Thyroid gland (tissue), 4 donors: ENCODE measurements at regions not wholly inside any gene's neighbourhood (a gene's known extent, or its start where the extent isn't known, plus 50 kb on each side); places are given as distances from the start of the nearest gene placed in this dataset.

Source experiments
- POLR2A ChIP-seq, 2 donors: fragments of 450-650 bp; IDR thresholded peaks; one replicate each; pipeline ENCODE4 v1.6.1; 2017; ENCODE audit warnings: antibody characterized with exemption in 2 of 2, mild to moderate bottlenecking in 2 of 2, moderate library complexity in 1 of 2
- TF ChIP-seq, protein P1 (sequence below), 6 experiments: fragments of 200-600 bp in 3 of 6; fragments of 450-650 bp in 3 of 6; sonication (generic) in 3 of 6; IDR thresholded peaks; one replicate each; pipeline ENCODE4 v1.5.1; 2016 to 2019; ENCODE audit warnings: antibody characterized with exemption in 6 of 6, mild to moderate bottlenecking in 2 of 6, inconsistent platforms in 1 of 6, moderate library complexity in 1 of 6

- TF ChIP-seq POLR2A (IDR thresholded peaks at IDR 0.05), result no peak
- TF ChIP-seq, protein P1, sequence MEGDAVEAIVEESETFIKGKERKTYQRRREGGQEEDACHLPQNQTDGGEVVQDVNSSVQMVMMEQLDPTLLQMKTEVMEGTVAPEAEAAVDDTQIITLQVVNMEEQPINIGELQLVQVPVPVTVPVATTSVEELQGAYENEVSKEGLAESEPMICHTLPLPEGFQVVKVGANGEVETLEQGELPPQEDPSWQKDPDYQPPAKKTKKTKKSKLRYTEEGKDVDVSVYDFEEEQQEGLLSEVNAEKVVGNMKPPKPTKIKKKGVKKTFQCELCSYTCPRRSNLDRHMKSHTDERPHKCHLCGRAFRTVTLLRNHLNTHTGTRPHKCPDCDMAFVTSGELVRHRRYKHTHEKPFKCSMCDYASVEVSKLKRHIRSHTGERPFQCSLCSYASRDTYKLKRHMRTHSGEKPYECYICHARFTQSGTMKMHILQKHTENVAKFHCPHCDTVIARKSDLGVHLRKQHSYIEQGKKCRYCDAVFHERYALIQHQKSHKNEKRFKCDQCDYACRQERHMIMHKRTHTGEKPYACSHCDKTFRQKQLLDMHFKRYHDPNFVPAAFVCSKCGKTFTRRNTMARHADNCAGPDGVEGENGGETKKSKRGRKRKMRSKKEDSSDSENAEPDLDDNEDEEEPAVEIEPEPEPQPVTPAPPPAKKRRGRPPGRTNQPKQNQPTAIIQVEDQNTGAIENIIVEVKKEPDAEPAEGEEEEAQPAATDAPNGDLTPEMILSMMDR (IDR thresholded peaks at IDR 0.05), result peak in 2 of 6 experiments; percentile 20 to 40
Measured at GRCh38 chr4:72953571-72953970, 115.9 kb downstream of the COX18 start.
